ENCODE measurements at regions not wholly inside any gene's neighbourhood (a gene's known extent, or its start where the extent isn't known, plus 50 kb on each side); places are given as distances from the start of the nearest gene placed in this dataset.

DNA sequence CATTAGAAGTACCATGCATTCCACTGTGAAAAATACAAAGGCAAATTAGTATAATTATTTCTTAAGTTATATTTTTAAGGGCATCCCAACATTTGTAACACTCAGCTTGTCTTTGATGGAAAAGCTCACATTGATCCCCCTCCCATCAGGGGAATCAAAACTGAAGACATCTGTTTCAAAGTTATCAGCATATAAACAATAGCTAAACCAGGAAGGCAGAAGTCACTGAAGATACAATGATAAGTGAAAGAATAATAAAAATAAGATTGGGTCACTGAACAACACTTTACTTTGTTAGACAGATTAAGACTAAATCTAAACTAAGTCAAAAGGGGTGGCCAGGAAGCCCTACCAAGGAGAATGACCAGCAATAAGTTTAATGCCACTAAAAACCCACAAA lies 801.9 kb upstream of the ACO1 start:
- Histone ChIP-seq H3K4me1 (replicated peaks; ENCODE audit: insufficient read depth) (no peaks in the 10 kb centered on the region), H3K79me2 (ENCODE audit: low read depth) (no peaks in the 10 kb centered on the region), H3K27me3 (ENCODE audit: insufficient read depth, low read depth) (no peaks in the 10 kb centered on the region), H3K9me3 (ENCODE audit: insufficient read depth, low read depth) (no peaks in the 10 kb centered on the region), H3K27ac (no peak overlapping the region), H4K20me1 (ENCODE audit: insufficient read depth) (no peaks in the 10 kb centered on the region), H2AFZ (no peak overlapping the region), H3K4me2 (no peak overlapping the region), H3K36me3 (ENCODE audit: low read depth) (no peaks in the 10 kb centered on the region), H3F3A (ENCODE audit: insufficient read depth, low read depth) (no peaks in the 10 kb centered on the region), H3K9me2 (ENCODE audit: insufficient read depth) (no peaks in the 10 kb centered on the region), H3K4me3 (no peak overlapping the region)
- POLR2A ChIA-PET (ENCODE audit: unreplicated experiment) = no interaction called here
- TF ChIP-seq, protein P1, sequence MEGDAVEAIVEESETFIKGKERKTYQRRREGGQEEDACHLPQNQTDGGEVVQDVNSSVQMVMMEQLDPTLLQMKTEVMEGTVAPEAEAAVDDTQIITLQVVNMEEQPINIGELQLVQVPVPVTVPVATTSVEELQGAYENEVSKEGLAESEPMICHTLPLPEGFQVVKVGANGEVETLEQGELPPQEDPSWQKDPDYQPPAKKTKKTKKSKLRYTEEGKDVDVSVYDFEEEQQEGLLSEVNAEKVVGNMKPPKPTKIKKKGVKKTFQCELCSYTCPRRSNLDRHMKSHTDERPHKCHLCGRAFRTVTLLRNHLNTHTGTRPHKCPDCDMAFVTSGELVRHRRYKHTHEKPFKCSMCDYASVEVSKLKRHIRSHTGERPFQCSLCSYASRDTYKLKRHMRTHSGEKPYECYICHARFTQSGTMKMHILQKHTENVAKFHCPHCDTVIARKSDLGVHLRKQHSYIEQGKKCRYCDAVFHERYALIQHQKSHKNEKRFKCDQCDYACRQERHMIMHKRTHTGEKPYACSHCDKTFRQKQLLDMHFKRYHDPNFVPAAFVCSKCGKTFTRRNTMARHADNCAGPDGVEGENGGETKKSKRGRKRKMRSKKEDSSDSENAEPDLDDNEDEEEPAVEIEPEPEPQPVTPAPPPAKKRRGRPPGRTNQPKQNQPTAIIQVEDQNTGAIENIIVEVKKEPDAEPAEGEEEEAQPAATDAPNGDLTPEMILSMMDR (conservative IDR thresholded peaks at IDR 0.05) = no peak
- no peak for TF ChIP-seq EZH2 (IDR thresholded peaks at IDR 0.05; ENCODE audit: low read depth)
- BruUV-seq (replicated peaks) = no TSS peak
- intact Hi-C loops (cut with micrococcal nuclease; ENCODE audit: unreplicated experiment) = no loop called here
- CTCF ChIA-PET = no interaction called here
- no peak for DNase-seq

DNA sequence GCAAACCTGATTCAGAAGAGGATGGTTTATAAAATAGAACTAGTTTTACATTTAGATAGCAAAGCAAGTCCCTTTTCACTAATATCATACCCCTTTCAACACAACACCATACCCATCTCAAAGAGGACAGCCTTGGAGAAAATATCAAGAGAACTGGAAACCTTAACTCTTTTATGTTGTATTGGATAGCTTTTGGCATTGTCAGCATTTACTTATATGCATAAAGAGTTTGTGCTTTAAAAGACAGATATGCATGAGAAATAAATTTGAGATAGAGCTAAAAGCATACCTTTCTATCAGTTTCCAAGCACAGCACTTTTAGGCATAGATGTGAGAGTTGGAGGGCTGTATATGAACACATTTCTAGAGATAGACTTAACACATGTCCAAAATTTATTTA lies 799.3 kb upstream of the ACO1 start:
- Histone ChIP-seq H3K79me2 (ENCODE audit: low read depth) (no peaks in the 10 kb centered on the region), H3K9me2 (ENCODE audit: insufficient read depth) (no peaks in the 10 kb centered on the region), H3K4me3 (no peak overlapping the region), H3F3A (ENCODE audit: insufficient read depth, low read depth) (no peaks in the 10 kb centered on the region), H3K36me3 (ENCODE audit: low read depth) (no peaks in the 10 kb centered on the region), H3K27ac (no peak overlapping the region), H3K4me1 (replicated peaks; ENCODE audit: insufficient read depth) (no peaks in the 10 kb centered on the region), H4K20me1 (ENCODE audit: insufficient read depth) (no peaks in the 10 kb centered on the region), H2AFZ (no peak overlapping the region), H3K4me2 (no peak overlapping the region), H3K27me3 (ENCODE audit: insufficient read depth, low read depth) (no peaks in the 10 kb centered on the region), H3K9me3 (ENCODE audit: insufficient read depth, low read depth) (no peaks in the 10 kb centered on the region)
- DNase-seq = no peak
- intact Hi-C loops (cut with micrococcal nuclease; ENCODE audit: unreplicated experiment) = no loop called here
- POLR2A ChIA-PET (ENCODE audit: unreplicated experiment) = no interaction called here
- CTCF ChIA-PET = no interaction called here
- no peak for TF ChIP-seq EZH2 (IDR thresholded peaks at IDR 0.05; ENCODE audit: low read depth)
- BruUV-seq (replicated peaks) = no TSS peak

DNA sequence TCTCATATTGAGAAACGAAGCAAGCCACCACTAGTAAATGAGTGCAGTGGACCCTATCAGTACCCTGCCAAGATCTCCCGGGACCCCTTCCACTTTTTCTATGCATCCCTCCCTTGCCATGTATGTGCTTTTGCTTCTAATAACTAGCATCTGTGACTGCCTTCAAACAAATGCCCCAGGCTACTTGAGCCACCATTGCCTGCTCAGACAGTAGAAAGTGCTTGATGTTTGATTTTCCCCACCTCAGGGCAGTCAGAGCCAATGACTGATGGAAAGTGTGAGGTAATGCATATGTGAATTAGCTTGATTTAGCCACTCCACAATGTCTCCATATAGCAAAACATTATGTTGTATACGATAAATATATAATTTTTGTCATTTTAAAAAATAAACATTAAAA lies 797.3 kb upstream of the ACO1 start:
- no peak for DNase-seq
- Histone ChIP-seq H3K27me3 (ENCODE audit: insufficient read depth, low read depth) (no peaks in the 10 kb centered on the region), H3K4me2 (no peak overlapping the region), H3K4me3 (no peak overlapping the region), H2AFZ (no peak overlapping the region), H3F3A (ENCODE audit: insufficient read depth, low read depth) (no peaks in the 10 kb centered on the region), H3K79me2 (ENCODE audit: low read depth) (no peaks in the 10 kb centered on the region), H3K9me2 (ENCODE audit: insufficient read depth) (no peaks in the 10 kb centered on the region), H3K36me3 (ENCODE audit: low read depth) (no peaks in the 10 kb centered on the region), H3K27ac (no peak overlapping the region), H3K9me3 (ENCODE audit: insufficient read depth, low read depth) (no peaks in the 10 kb centered on the region), H3K4me1 (replicated peaks; ENCODE audit: insufficient read depth) (no peaks in the 10 kb centered on the region), H4K20me1 (ENCODE audit: insufficient read depth) (no peaks in the 10 kb centered on the region)
- ChIA-PET POLR2A (ENCODE audit: unreplicated experiment) (interaction anchor here (0.5 kb wide), 1 partner anchor 16 kb away, joined by 6 read pairs; no protein-coding TSS in a partner anchor), CTCF (no interaction called here)
- intact Hi-C loops (cut with micrococcal nuclease; ENCODE audit: unreplicated experiment) = no loop called here
- no TSS peak for BruUV-seq (replicated peaks)
- TF ChIP-seq, protein P1 (conservative IDR thresholded peaks at IDR 0.05) = no peak
- TF ChIP-seq EZH2 (IDR thresholded peaks at IDR 0.05; ENCODE audit: low read depth) = no peak

DNA sequence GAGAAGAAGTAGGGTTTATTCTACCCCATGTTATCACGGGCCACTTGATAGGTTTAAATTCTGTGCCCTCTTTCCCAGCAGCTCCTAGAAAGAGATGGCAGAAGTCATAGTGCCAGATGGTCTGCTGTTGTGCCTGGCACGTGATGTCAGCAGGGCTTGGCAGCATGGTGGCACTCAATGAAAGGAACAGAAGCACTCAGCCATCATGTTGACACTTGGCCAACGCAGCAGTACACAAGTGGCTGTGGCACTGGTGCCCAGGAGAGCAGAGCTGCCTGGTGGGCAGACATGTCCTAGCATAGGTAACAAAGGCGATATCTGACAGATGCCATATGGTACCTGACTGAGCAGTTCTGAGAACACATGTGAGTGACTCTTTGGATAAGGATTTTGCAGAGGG lies 796.4 kb upstream of the ACO1 start:
- DNase-seq = no peak
- Histone ChIP-seq H3K9me2 (ENCODE audit: insufficient read depth) (no peaks in the 10 kb centered on the region), H3K36me3 (ENCODE audit: low read depth) (no peaks in the 10 kb centered on the region), H3K27ac (no peak overlapping the region), H2AFZ (no peak overlapping the region), H3K4me3 (no peak overlapping the region), H3K79me2 (ENCODE audit: low read depth) (no peaks in the 10 kb centered on the region), H3F3A (ENCODE audit: insufficient read depth, low read depth) (no peaks in the 10 kb centered on the region), H3K4me1 (replicated peaks; ENCODE audit: insufficient read depth) (no peaks in the 10 kb centered on the region), H3K4me2 (no peak overlapping the region), H4K20me1 (ENCODE audit: insufficient read depth) (no peaks in the 10 kb centered on the region), H3K27me3 (ENCODE audit: insufficient read depth, low read depth) (no peaks in the 10 kb centered on the region), H3K9me3 (ENCODE audit: insufficient read depth, low read depth) (no peaks in the 10 kb centered on the region)
- POLR2A ChIA-PET (ENCODE audit: unreplicated experiment) = no interaction called here
- TF ChIP-seq, protein P1 (conservative IDR thresholded peaks at IDR 0.05) = no peak
- no peak for TF ChIP-seq EZH2 (IDR thresholded peaks at IDR 0.05; ENCODE audit: low read depth)
- no TSS peak for BruUV-seq (replicated peaks)
- CTCF ChIA-PET = no interaction called here
- intact Hi-C loops (cut with micrococcal nuclease; ENCODE audit: unreplicated experiment) = no loop called here

Measured in PC-9 (cell line).